Right lobe of liver (tissue), 4 donors: ENCODE measurements at regions not wholly inside any gene's neighbourhood (a gene's known extent, or its start where the extent isn't known, plus 50 kb on each side); places are given as distances from the start of the nearest gene placed in this dataset.

Experiments
- POLR2A ChIP-seq: fragments of 450-650 bp; IDR thresholded peaks from one replicate; pipeline ENCODE4 v1.6.1; 2017; ENCODE audit warnings: antibody characterized with exemption, mild to moderate bottlenecking
- TF ChIP-seq, protein P1 (sequence below), 4 donors: fragments of 200-600 bp in 3 of 4; fragments of 450-650 bp in 1 of 4; IDR thresholded peaks; one replicate each; pipeline versions ENCODE4 v1.5.1 to v1.8.0; 2016 to 2022; ENCODE audit warnings: antibody characterized with exemption in 4 of 4, mild to moderate bottlenecking in 2 of 4
- donor health status: DM: no; HTN: no; CAD: no.
- donor health status: DM: no; HTN: no; CAD: no.
- donor health status: DM: no; HTN: yes; CAD: no.

DNA sequence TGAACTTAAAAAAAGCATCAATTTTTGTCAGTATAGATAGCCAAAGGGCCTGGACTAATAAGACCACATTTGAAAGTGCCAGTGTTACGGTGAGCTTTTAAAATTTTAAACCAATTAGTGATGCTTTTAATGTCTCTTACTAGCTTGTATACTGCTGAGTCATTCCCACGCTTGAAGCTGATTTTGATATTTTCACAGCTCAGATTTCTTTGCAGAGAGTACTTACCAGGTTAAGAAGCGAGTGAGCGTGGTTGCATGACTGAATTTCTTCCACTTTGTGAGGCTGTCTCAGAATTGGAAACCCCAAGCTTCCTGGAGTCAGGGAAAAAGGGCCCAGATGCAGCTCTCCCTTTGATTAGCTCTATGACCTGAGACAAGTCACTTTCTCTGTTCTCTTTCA lies 74.5 kb upstream of the NBEA start:
- TF ChIP-seq, protein P1, sequence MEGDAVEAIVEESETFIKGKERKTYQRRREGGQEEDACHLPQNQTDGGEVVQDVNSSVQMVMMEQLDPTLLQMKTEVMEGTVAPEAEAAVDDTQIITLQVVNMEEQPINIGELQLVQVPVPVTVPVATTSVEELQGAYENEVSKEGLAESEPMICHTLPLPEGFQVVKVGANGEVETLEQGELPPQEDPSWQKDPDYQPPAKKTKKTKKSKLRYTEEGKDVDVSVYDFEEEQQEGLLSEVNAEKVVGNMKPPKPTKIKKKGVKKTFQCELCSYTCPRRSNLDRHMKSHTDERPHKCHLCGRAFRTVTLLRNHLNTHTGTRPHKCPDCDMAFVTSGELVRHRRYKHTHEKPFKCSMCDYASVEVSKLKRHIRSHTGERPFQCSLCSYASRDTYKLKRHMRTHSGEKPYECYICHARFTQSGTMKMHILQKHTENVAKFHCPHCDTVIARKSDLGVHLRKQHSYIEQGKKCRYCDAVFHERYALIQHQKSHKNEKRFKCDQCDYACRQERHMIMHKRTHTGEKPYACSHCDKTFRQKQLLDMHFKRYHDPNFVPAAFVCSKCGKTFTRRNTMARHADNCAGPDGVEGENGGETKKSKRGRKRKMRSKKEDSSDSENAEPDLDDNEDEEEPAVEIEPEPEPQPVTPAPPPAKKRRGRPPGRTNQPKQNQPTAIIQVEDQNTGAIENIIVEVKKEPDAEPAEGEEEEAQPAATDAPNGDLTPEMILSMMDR (IDR thresholded peaks at IDR 0.05), result no peak
- TF ChIP-seq POLR2A, result no peak
